ENCODE measurements at regions not wholly inside any gene's neighbourhood (a gene's known extent, or its start where the extent isn't known, plus 50 kb on each side); places are given as distances from the start of the nearest gene placed in this dataset.

- H3K36me3 ChIP-seq (ENCODE audit: control insufficient read depth, insufficient read depth, low read length) = no peaks in the 10 kb centered on the region
- FAIRE-seq (no peak), DNase-seq (ENCODE audit: low read depth) (no peak)
- no peak overlapping the region for H3K4me3 ChIP-seq (ENCODE audit: low read depth, low read length)
- no peaks in the 10 kb centered on the region for H3K27me3 ChIP-seq (ENCODE audit: control insufficient read depth, insufficient read depth, low read length)
- no peak for TF ChIP-seq CTCF (IDR thresholded peaks at IDR 0.05; ENCODE audit: insufficient read depth, low read length, severe bottlenecking)
Observed at GRCh38 chr18:68466672-68467071, 248.2 kb downstream of the TMX3 start.

- FAIRE-seq (no peak), DNase-seq (ENCODE audit: low read depth) (no peak)
- Histone ChIP-seq H3K4me3 (ENCODE audit: low read depth, low read length) (no peak overlapping the region), H3K36me3 (ENCODE audit: control insufficient read depth, insufficient read depth, low read length) (no peaks in the 10 kb centered on the region), H3K27me3 (ENCODE audit: control insufficient read depth, insufficient read depth, low read length) (no peaks in the 10 kb centered on the region)
- TF ChIP-seq CTCF (IDR thresholded peaks at IDR 0.05; ENCODE audit: insufficient read depth, low read length, severe bottlenecking) = no peak
Observed at GRCh38 chr18:68462766-68463165, 252.1 kb downstream of the TMX3 start.

DNA sequence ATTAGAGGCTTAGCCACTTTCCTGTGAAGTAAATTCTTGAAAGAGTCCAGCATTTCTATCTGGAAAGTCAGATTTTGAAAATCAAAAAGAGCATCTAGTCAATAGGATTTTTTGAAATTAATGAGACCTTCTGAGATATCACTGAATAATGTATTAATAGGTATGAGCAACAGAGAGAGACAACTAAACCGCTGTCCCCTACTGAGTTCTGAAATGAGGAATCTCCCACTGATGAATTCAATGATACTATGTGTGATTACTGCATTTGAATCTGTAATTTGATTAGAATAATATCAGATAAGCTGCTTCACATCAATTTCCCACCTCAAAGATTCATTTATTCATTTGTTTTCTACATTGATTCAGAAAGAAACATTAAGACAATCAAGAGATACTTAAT, 252.8 kb downstream of the TMX3 start:
- DNase-seq (ENCODE audit: low read depth) (no peak), FAIRE-seq (no peak)
- H3K36me3 ChIP-seq (ENCODE audit: control insufficient read depth, insufficient read depth, low read length) = no peaks in the 10 kb centered on the region

GRCh38 chr18:68461481-68462018, 253.4 kb downstream of the TMX3 start:
- FAIRE-seq = no peak
- TF ChIP-seq CTCF (IDR thresholded peaks at IDR 0.05; ENCODE audit: insufficient read depth, low read length, severe bottlenecking) = no peak
- Histone ChIP-seq H3K4me3 (ENCODE audit: low read depth, low read length) (no peak overlapping the region), H3K27me3 (ENCODE audit: control insufficient read depth, insufficient read depth, low read length) (no peaks in the 10 kb centered on the region), H3K36me3 (ENCODE audit: control insufficient read depth, insufficient read depth, low read length) (no peaks in the 10 kb centered on the region)
- no peak for DNase-seq (ENCODE audit: low read depth)

More for the DNA sequence above, 252.8 kb downstream of the TMX3 start:
- Histone ChIP-seq H3K4me3 (ENCODE audit: low read depth, low read length) (no peak overlapping the region), H3K27me3 (ENCODE audit: control insufficient read depth, insufficient read depth, low read length) (no peaks in the 10 kb centered on the region)
- TF ChIP-seq CTCF (IDR thresholded peaks at IDR 0.05; ENCODE audit: insufficient read depth, low read length, severe bottlenecking) = no peak

DNA sequence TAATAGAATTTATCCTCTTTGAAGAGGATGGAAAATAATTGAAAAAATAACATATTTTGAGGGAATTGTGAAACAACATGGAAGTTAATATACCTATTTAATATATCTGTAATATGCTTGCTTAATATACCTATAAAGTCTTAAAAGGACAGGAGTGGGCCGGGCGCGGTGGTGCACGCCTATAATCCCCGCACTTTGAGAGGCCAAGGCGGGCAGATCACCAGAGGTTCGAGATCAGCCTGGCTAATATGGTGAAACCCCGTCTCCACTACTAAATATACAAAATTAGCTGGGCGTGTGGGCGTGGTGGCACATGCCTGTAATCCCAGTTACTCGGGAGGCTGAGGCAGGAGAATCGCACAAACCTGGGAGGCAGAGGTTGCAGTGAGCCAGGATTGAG, 254.9 kb downstream of the TMX3 start:
- DNase-seq (ENCODE audit: low read depth) = no peak

More for the DNA sequence above, 254.9 kb downstream of the TMX3 start:
- no peak for TF ChIP-seq CTCF (IDR thresholded peaks at IDR 0.05; ENCODE audit: insufficient read depth, low read length, severe bottlenecking)
- no peak for FAIRE-seq
- Histone ChIP-seq H3K36me3 (ENCODE audit: control insufficient read depth, insufficient read depth, low read length) (no peaks in the 10 kb centered on the region), H3K27me3 (ENCODE audit: control insufficient read depth, insufficient read depth, low read length) (no peaks in the 10 kb centered on the region), H3K4me3 (ENCODE audit: low read depth, low read length) (no peak overlapping the region)
